ENCODE measurements at regions not wholly inside any gene's neighbourhood (a gene's known extent, or its start where the extent isn't known, plus 50 kb on each side); places are given as distances from the start of the nearest gene placed in this dataset.

DNA sequence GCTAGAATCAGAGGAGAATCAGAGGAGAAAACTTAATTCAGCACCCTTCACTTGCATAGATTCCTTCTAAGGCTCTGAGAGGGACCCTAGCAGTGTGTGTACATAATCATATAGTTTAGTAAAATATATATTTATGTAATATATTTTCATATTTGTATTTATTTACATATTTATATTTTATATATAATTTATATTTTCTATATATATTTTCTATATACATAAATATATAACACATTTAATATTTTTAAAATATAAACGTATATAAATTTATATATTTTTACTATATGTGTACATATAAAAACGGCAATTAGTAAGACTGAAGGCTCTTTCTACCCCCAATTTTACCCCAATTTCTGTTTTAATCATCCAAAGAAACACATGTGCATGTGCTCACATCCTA, 80.3 kb downstream of the NXPE2 start:
- no peak for DNase-seq (ENCODE audit: low read depth in 4 of 4, low spot score in 3 of 4)

DNA sequence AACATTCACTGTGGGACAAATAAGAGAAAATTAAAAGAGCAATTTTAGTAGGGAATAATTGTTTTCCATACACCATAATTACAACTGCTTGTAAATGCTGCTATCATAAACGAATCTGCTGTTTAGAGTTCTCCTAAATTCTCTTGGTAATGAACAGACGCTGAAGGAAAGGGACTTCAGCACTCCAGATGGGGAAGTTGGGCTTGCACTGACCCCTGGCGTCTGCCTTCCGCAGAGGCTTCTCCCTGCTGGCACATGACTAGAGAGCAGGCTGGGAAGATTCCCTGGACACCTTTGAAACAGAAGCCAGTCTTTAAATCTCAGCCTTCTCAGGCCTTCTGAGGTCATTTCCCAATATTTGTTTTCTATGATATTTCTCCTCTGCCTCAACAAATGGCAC, 84.1 kb downstream of the NXPE2 start:
- peak in 2 of 4 donors; percentile 43 to 51 for DNase-seq (ENCODE audit: low read depth in 4 of 4, low spot score in 3 of 4)

DNA sequence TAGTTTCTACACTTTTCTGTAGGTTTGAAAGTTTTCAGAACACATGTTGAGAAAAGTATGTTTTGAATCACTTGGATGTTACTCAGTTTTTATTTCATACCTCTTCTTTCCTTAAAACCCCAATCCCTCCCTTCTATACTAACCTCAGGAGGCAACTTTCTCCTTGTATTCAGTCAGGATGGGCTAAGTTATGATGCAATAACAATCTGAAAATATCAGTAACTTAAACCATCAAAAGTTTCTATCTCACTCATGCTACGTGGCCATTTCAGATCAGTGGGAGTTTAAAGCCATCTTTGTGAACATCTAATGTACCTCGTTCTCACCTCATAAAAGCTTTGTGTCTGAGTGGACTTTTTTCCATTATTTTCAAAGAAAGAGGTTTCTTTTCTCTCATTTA, 86.2 kb downstream of the NXPE2 start:
- DNase-seq (ENCODE audit: low read depth in 4 of 4, low spot score in 3 of 4), result no peak

DNA sequence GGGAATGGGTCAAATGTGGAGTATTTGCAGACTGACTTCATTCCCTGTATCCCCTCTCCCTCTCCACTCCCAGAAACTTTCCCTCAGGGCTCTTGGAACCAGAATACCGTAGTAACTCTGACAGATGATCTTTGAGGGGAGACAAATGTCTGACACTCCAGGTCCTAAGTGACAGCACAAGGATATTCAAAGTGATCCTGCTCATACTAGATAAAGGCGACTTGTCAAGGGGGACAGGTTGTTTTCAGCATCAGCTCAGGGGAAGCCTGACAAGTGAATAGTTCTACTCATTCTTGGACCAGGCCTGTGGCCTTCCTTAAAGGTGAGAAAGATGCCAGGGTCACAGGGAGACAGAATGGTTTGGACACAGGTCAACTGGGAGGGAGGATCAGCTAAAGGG, 92.8 kb downstream of the NXPE2 start:
- DNase-seq (ENCODE audit: low read depth in 4 of 4, low spot score in 3 of 4), result no peak

DNA sequence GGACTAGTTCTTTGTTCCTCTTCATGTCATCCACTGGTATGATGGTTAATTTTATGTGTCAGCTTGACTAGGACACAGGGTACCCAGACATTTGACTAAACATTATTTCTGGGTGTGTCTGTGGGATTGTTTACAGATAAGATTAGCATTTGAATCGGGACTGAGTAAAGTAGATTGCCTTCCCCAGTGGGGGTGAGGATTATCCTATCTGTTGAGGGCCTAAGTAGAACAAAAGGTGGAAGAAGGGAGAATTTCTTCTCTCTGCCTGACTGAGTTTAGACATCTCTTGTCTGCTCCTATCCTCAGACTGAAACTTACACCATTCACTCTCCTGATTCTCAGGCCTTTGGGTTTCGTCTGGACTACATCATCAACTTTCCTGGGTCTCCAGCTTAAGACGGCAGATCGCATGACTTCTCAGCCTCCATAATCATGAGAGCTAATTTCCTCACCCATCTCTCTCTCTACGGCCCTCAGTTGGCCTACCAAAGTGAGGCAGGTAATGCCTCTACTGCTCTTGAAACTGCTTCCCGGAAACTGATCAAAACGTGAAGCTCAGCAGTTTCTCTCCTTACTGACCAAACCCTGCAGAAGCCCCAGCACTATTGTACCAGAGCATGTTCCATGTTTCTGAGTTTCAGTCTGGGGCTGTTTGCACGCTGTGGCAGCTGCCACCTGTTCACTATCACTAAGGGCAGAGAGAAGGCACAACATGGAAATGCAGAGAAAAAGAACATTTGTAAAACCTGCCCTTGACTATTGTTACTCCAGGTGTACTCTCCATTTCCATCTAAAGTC, 95.4 kb downstream of the NXPE2 start:
- no peak for DNase-seq (ENCODE audit: low read depth in 4 of 4, low spot score in 3 of 4)

DNA sequence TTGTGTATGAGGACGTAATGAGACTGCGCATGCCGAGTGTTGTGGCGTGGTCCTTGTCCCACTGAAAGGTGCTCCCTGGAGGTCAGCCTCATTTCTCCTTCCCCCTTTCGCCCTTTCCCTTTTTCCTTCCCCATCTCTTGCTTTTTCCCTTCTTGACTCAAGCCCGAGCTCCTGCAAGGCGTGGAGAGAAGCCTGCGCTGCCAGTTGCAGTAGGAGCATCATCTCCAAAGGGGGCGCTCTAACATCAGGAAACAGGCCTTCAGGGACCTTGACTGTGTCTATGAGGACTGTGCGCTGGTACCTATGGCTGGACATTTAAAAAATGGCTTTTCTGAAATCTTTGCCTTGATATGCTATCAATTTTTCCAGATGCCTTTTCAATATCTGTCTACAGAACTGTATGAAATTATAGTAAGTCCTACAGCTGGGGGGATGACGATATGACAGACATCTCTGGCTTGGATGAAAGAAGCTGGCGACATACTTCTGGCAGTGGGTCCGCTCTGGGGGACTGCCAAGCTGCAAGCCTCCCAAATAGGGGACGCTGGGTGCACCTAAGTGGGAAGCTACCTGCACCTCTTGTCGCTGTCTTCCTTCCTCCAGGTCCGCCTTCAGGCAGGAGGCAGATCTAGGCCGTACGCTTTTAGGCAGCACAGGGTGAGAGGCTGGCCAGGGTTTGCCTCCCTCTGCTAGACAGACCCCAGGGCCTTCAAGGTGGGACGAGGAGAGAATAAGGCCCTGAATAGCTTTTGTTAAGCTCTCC, 96.5 kb downstream of the NXPE2 start:
- peak; percentile 65 to 79 (median 72) for DNase-seq (ENCODE audit: low read depth in 4 of 4, low spot score in 3 of 4)

DNA sequence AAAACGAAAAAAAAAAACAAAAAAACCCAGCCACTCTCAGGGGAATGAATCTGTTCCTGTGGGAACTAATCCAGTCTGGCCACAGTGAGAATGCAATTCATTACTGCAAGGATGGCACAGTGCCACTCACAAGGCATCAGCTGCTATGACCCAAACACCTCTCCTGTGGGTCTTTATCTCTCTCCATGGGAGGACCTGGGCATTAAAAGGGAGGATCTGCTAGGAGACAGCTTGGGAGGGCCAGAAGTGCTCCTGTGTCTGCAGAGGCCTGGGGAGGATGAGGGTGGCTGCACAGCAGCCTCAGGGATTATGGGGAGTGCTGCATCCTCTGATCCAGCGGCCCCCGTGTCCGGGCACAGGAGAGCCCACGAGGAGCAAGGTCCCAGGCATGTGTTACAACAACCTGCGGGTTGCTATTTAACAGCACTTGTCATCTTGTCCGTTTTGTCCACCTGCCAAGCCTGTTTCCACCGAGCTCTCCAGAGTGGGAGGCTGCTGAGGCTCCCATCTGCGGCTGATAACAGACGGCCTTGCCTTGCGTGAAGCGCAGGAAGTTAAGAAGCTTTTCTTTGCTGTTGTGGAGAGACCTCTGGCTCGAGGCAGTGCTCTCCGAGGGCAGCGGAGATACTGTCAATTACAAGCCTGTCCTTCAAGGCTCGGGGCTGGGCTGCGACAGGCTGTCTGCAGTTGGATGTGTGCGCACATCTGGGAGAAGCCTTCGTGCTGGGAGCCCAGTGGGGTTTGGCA, 97.7 kb downstream of the NXPE2 start:
- no peak for DNase-seq (ENCODE audit: low read depth in 4 of 4, low spot score in 3 of 4)

DNA sequence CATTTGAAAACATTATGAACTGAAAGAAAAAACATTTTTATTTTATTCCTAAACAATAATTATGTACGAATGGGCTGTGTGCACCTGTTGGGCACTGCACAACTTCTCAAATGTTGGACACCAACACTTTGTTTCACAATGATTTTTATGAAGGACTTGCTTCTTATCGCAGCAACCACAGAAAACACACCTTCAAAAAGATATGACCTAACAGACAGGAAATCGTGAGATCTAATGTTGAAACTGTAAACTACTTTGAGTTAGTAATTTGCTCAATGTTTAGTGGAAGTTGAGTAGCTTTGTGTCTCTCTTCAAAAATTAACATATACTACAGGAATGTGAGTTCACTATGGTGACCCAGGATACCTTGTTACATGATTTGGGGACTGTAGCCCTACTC, 98.6 kb downstream of the NXPE2 start:
- DNase-seq (ENCODE audit: low read depth in 4 of 4, low spot score in 3 of 4), result no peak

DNA sequence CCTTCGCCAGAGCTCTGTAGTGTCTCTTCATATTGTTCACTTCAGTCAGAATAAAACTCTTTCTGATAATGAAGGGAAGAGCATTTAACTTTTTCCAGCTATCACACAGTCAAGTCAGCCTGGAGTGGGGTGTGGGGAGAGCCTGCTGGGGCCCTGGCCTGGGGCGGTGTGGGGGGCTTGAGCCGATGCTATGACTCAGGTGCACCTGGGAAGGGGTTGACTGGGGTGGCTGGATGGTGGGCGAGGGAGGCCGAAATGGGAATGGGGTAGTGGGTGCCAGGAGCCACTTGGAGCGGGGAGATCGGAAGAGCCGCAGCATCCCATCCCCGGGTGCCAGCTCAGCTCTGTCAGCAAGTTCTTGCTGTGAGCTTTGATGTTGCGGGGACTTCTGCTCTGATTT, 100.9 kb downstream of the NXPE2 start:
- no peak for DNase-seq (ENCODE audit: low read depth in 4 of 4, low spot score in 3 of 4)

DNA sequence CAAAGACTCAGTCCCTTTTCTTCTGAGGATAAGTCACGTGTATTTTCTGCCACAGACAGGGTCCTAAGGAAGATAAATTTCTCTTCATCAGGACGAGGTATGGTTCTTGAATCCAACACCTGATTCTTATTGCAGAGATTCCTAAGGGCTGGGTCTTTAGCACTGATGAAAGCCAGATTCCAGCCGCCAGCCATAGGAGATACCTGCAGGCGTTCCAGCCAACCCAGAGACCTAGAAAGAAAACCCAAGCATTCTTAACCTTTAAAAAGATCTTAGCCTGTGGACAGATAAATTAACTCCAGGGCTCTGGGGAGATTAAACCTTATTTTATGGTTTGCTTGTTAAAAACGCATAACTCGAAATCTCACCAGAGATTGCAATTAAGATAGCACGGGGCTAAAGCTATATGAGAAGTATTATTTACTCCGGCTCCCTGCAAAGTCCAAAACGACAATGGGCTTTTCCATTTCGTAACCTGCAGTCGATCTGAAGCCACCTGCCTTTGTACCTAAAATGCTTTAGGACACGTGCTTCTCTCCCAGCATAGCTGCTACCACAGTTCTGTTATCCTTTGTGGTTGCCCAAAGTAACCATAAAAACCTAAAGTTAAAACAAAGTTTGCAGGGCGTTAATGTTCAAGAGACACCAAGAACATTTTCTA, 104.5 kb downstream of the NXPE2 start:
- DNase-seq (ENCODE audit: low read depth in 4 of 4, low spot score in 3 of 4), result no peak

DNA sequence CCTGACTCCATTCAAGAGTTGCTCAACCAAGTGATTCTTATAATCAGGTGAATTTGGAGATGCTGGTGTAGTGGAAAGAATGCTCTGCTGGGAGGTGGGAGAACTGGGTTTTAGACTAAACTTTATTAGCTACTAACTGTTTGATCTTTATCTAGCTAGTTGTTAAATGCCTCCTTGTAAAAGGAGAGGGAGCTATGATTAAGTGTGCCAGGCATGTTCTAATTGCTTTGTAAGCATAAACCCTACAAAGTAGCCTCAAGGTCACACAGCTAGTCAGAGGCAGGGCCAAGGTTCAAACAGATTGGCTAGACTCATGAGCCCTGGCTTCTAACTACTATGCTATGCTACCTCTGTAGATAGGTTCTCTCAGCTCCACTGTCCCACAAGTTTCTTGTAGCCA, 105.5 kb downstream of the NXPE2 start:
- no peak for DNase-seq (ENCODE audit: low read depth in 4 of 4, low spot score in 3 of 4)

DNA sequence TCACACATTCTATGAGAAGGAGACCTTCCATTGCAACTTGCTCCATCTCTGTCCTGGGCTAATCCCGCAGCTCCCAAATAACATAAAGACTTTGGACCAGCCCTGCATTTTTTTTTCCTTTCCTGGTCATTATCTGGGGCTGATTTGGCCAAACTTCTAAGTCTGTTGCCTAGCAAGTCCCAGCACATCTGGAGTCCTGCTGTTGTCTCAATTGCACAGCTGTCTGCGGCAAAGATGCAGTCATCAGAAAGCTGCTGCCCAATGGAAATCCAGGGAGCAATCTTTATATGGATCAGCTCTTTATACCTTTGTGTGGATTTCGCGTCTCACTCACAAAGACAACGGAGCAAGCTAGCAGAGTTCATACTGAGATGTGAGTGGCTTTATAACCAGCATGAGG, 105.9 kb downstream of the NXPE2 start:
- DNase-seq (ENCODE audit: low read depth in 4 of 4, low spot score in 3 of 4), result no peak

DNA sequence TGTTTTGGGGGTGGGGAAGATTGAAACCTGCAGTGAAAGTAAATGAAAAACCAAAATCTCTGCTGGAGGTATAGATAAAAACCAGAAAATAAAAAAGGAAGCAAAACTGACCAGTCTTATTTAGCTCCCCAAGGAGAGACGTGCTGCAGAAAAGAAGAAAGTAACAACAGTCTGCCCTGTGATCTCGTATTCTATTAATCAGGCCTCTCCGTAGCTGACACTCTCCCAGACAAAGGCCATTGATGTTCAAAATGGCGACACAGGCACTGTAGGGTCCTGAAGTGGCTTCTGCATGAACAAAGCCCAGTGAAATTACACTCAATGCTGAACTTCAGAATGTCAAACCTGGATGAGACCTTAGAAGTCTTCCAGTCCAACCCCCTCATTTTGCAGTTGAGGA, 106.6 kb downstream of the NXPE2 start:
- DNase-seq (ENCODE audit: low read depth in 4 of 4, low spot score in 3 of 4), result no peak

DNA sequence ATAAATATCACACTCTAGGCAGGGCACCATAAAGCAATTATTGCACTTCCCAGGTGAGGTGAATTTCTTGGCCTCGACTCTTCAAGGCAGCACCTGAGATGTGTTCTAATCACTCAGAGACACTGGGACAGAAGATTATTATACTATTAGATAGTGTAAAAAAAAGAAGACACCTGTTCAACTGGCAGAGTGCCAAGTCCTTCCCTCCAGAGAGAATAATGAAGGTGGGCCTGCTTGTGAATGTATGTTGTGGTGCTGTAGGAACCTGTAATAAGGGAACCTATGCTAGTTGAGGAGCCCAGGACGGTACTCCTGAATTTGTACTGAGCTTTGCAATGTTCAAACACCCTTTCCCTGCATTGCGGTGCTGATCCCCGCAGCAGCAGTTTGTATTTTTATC, 107.5 kb downstream of the NXPE2 start:
- DNase-seq (ENCODE audit: low read depth in 4 of 4, low spot score in 3 of 4), result no peak

DNA sequence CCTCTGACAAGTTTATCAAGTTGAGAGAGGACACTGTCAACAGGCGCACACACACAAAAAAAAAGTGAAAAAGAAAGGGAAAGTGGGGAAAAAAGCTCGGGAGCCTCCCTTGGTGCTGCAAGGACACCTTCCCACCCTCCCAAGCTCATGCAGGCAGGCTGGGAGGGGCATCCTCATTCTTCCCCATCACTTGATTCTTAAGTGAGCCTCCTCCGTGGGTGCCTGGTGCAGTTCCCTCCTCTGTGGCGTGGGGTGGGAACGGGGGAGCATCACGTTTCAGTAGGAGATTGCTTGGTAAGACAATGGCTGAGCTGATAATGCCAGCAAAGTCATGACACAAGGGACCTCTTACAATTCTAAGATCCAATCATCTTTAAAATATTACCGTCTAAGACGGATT, 108.8 kb downstream of the NXPE2 start:
- no peak for DNase-seq (ENCODE audit: low read depth in 4 of 4, low spot score in 3 of 4)

DNA sequence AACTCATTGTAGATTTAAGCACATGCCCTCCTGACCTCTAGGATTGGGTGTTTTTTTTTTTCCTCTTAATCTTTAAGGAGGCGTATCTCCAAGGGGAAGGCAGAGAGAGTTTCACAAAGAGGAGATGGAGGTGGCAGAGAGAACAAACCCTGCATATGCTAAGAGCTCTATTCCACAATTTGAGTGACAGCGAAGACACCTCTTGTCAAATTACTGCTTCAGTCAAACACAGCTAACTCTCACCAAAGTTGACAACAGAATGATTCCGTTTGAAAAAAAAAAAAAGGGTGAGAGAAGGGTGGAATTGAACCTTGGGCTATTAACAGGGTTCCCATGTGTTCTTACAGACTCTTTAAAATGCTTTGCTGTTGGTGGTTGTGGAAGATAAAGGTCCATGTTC, 112.6 kb downstream of the NXPE2 start:
- DNase-seq (ENCODE audit: low read depth in 4 of 4, low spot score in 3 of 4), result no peak

DNA sequence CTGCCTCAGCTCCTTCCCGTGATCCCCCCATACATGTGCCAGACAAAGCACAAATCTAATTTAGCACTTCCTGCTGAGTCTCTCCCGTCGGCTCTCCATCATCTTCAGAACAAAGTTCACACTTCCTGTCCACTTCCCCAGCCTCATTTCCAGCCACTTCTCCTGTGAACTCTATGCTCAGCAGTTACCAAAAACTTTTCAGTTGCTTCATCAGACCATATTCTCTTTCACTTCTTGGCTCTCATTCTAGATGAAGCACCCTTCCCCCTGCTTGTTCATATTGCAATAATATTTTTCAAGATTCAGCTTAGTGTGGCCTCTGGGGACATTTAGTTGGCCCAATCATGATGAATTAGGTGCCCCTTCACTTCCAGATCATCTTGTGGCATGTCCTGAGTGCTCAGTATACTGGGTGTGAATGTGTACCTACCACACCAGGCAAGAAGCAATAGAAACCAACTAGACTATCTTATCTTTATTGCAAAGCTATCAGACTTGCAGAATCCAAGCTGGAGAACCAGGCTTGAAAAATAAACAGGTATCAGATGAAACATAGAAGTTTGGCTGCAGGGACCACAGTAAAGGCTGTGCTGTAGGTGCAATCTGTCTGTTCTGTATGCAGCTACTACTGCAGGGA, 115.8 kb downstream of the NXPE2 start:
- no peak for DNase-seq (ENCODE audit: low read depth in 4 of 4, low spot score in 3 of 4)

DNA sequence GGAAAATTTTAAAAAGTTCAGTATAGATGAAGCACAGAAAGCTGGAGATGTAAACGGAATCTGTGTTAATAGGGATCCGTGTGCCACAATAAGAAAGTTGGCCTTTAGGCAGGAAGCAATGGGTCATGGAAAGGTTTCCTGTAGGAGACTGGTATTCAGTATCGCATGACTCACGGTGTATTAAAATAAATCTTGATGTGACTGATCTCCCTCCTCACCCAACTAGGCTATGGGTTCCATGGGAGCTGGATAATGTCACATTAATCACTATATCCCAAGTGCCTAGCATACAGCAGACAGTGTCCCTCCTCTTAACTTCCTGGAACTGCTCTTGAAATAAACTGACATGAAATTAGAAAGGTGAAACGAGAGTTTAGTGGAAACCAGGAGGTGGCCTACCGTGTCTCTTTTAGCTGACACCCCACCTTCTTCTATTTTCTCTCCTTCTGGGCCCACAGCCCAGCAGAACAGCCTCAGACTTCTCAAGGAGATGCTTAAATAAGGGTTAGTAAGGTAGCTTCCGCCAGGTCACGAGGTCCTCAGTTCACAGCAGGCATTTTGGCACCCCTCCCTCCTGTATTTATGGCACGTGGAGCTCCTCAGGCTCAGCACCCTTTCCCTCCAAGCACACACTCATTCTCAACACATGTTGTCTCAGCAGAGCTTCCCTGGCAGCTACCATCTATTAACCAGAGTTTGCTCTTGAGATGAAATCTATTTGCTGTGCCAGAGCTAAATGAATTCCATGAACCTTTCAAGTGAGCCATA, 118.8 kb downstream of the NXPE2 start:
- no peak for DNase-seq (ENCODE audit: low read depth in 4 of 4, low spot score in 3 of 4)

DNA sequence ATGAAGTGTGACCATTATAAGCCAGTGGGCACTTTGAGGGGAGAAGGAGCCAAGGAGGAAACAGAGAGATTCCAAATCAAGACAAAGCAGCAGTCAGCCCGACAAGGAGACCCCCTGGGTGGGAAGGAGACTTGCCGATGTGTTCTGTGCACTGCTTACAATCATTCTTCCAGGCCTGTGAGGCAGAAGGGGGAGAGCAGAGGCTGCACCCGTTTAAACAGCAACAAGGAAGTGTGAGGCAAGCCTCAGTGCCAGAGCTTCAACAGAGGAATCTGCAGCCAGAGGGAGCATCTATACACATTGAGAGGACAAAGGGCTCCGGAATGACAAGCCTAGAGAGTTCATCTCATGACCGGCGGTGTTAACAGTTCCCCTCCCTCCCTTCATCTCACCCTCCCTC, 121.1 kb downstream of the NXPE2 start:
- DNase-seq (ENCODE audit: low read depth in 4 of 4, low spot score in 3 of 4), result no peak

DNA sequence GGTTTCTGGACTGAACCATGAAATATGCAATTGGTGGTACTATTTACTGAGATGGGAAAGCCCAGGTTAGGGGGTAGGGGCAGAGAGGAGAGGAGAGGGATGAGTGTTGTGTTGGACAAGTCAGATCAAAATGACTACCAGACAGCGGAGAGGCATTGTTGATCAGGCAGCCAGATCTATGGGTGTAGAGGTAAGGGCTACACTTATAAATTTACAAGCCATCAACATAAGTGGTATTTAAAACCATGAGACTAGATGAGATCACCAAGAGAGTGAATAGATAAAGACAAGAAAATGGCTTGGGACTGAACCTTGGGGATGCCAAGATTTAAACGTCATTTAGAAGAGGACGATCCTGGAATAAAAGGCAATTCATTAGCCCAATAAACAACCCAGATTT, 123.4 kb downstream of the NXPE2 start:
- no peak for DNase-seq (ENCODE audit: low read depth in 4 of 4, low spot score in 3 of 4)
